MCF 10A (cell line): ENCODE measurements at regions not wholly inside any gene's neighbourhood (a gene's known extent, or its start where the extent isn't known, plus 50 kb on each side); places are given as distances from the start of the nearest gene placed in this dataset.

ENCODE experiments used
- BruUV-seq: library from RNA; stranded (reverse); fragments of 400-500 nt; replicated peaks from 2 replicates; lab custom pipeline; 2021; lab: Mats Ljungman, UMichigan
- CTCF ChIA-PET: fragments of 300-600 bp; sonication (Branson Sonifier 250); formaldehyde crosslinking; extraction: SDS; loops from one replicate; lab custom pipeline; 2021; ENCODE audit warnings: antibody characterized with exemption, inconsistent platforms; lab: Yijun Ruan, JAX
- POLR2A ChIA-PET: fragments of 300-600, 350-650 bp; sonication (Branson Sonifier 250); formaldehyde crosslinking; extraction: SDS; loops from one replicate; lab custom pipeline; 2020; ENCODE audit warnings: antibody characterized with exemption, inconsistent platforms; lab: Yijun Ruan, JAX
- DNase-seq: peaks from one replicate; pipeline ENCODE4 v3.0.0-alpha.2; 2018; ENCODE audit not compliant: unreplicated experiment
- H3K27ac Mint-ChIP-seq: one replicate; pipeline ENCODE4 v1.8.0; 2022; ENCODE audit warnings: mild to moderate bottlenecking, low read depth, mixed read lengths; ENCODE audit not compliant: unreplicated experiment
- H3K27me3 Mint-ChIP-seq: one replicate; pipeline ENCODE4 v1.8.0; 2022; ENCODE audit warnings: mixed read lengths; ENCODE audit not compliant: insufficient read depth, unreplicated experiment
- H3K36me3 Mint-ChIP-seq: one replicate; pipeline ENCODE4 v1.8.0; 2022; ENCODE audit warnings: mild to moderate bottlenecking, moderate library complexity, mixed read lengths; ENCODE audit not compliant: insufficient read depth, unreplicated experiment
- H3K4me1 Mint-ChIP-seq: one replicate; pipeline ENCODE4 v1.8.0; 2022; ENCODE audit warnings: mixed read lengths; ENCODE audit not compliant: insufficient read depth, unreplicated experiment
- H3K4me3 Mint-ChIP-seq: one replicate; pipeline ENCODE4 v1.8.0; 2022; ENCODE audit warnings: mild to moderate bottlenecking, moderate library complexity, mixed read lengths; ENCODE audit not compliant: unreplicated experiment
- H3K9me3 Mint-ChIP-seq: one replicate; pipeline ENCODE4 v1.8.0; 2022; ENCODE audit warnings: mixed read lengths; ENCODE audit not compliant: unreplicated experiment
- intact Hi-C: fragments of 100-400 bp; cut with micrococcal nuclease; formaldehyde crosslinking; loops from 2 replicates; pipeline ENCODE4 v1.14.1; 2022
- TF ChIP-seq, protein P1 (sequence below): fragments of 200-600 bp; IDR thresholded peaks from one replicate; pipeline ENCODE4 v1.8.0; 2022; ENCODE audit warnings: antibody characterized with exemption, mild to moderate bottlenecking; ENCODE audit not compliant: unreplicated experiment

DNA sequence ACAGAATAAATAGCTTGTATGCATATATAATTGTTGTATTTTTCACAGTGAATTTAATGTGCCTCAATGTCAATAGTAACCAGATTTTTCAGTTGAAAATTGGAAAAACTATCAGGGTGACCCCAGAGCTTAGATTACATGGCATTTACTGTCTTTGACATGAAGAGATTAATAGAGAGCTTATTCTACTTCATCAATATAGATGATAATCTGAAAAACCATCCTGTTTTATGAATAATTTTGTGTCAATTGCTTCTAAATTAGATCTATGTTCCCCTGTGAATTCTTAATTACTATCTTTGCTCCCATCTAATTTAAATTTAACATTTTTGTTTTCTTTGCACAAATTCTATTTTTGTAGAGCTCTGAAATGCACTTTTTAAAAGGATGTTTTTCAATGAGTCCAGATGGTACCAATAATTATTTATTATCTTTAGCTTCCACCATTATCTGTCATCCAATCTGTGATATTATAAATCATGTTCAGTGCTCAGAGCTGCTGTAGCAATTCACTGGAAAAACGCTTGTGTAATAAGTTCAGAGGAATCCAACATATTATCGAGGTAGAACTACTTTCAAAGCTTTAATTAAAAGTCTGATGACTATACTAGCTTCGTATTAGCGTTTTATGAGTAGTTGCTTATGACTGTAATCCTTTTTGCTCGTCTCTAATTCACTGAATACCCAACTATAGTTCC, 291.4 kb downstream of the JRKL start:
- H3K4me3 Mint-ChIP-seq = no peak overlapping the region
- H3K27me3 Mint-ChIP-seq = peaks cover 26% of the 10 kb centered on the region
- H3K9me3 Mint-ChIP-seq = no peaks in the 10 kb centered on the region
- ChIA-PET POLR2A (interaction anchor here (0.5 kb wide), 1 partner anchor 55 kb away, joined by 4 read pairs; no protein-coding TSS in a partner anchor), CTCF (no interaction called here)
- TF ChIP-seq, protein P1, sequence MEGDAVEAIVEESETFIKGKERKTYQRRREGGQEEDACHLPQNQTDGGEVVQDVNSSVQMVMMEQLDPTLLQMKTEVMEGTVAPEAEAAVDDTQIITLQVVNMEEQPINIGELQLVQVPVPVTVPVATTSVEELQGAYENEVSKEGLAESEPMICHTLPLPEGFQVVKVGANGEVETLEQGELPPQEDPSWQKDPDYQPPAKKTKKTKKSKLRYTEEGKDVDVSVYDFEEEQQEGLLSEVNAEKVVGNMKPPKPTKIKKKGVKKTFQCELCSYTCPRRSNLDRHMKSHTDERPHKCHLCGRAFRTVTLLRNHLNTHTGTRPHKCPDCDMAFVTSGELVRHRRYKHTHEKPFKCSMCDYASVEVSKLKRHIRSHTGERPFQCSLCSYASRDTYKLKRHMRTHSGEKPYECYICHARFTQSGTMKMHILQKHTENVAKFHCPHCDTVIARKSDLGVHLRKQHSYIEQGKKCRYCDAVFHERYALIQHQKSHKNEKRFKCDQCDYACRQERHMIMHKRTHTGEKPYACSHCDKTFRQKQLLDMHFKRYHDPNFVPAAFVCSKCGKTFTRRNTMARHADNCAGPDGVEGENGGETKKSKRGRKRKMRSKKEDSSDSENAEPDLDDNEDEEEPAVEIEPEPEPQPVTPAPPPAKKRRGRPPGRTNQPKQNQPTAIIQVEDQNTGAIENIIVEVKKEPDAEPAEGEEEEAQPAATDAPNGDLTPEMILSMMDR = no peak
- DNase-seq = no peak
- no peak overlapping the region for H3K27ac Mint-ChIP-seq
- H3K36me3 Mint-ChIP-seq = no peaks in the 10 kb centered on the region
- BruUV-seq = no TSS peak
- H3K4me1 Mint-ChIP-seq = no peaks in the 10 kb centered on the region
- intact Hi-C loops = no loop called here

DNA sequence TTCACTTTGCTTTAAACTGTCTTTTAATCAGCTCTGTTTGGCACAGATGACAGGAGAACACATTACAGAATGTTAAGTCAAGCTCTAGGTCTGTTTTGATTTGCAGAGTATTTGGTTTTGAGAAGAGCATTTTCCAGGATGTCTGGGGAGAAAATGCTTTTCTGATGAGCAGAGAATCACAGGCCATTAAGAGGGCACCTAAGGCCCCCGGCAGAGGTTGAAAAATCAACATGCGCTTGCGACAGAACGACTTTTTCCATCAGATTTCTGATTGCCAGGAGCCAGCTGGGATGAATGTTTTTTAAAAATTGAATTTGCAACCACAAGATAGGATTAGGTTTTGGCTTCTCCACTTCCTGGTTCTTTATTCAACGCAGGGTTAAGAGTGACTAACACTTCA, 304.5 kb downstream of the JRKL start:
- Mint-ChIP-seq H3K4me1 (no peaks in the 10 kb centered on the region), H3K27me3 (peaks cover 21% of the 10 kb centered on the region), H3K27ac (no peak overlapping the region), H3K4me3 (no peak overlapping the region), H3K9me3 (no peaks in the 10 kb centered on the region), H3K36me3 (no peaks in the 10 kb centered on the region)
- ChIA-PET POLR2A (no interaction called here), CTCF (no interaction called here)
- no TSS peak for BruUV-seq
- DNase-seq = no peak
- TF ChIP-seq, protein P1 = no peak
- intact Hi-C loops = no loop called here

- BruUV-seq = no TSS peak
- H3K4me1 Mint-ChIP-seq = no peaks in the 10 kb centered on the region
- TF ChIP-seq, protein P1 = no peak
- no peaks in the 10 kb centered on the region for H3K9me3 Mint-ChIP-seq
- no peak overlapping the region for H3K27ac Mint-ChIP-seq
- no peak for DNase-seq
- intact Hi-C loops = no loop called here
- H3K4me3 Mint-ChIP-seq = no peak overlapping the region
- POLR2A ChIA-PET = no interaction called here
- CTCF ChIA-PET = interaction anchor here (0.7 kb wide), 1 partner anchor 1918 kb away, joined by 3 read pairs; no protein-coding TSS in a partner anchor
- peaks cover 27% of the 10 kb centered on the region for H3K27me3 Mint-ChIP-seq
- no peaks in the 10 kb centered on the region for H3K36me3 Mint-ChIP-seq
These were observed 306.9 kb downstream of the JRKL start for GRCh38 chr11:96696731-96697130.

DNA sequence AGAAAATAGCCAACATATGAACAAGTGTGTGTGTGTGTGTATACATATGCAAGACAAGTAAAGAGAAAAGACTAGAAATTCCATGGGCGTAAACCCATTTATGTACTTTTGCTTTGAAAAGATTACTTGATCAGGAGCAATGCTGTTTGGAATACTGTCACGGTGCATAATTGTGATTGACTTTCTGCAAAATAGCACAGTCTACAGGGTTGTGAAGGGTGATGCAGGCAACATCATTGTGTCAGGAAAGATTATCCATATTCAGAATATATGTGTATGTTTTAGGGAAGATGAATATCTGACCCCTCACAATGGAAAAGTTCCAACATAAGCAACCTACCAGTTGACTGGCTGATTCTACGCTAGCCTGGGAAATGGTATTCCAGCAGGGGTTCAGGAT, 307.7 kb downstream of the JRKL start:
- ChIA-PET CTCF (interaction anchor here (0.7 kb wide), 1 partner anchor 44 kb away, joined by 3 read pairs; no protein-coding TSS in a partner anchor), POLR2A (no interaction called here)
- Mint-ChIP-seq H3K4me1 (no peaks in the 10 kb centered on the region), H3K9me3 (no peaks in the 10 kb centered on the region), H3K27me3 (peaks cover 25% of the 10 kb centered on the region), H3K4me3 (no peak overlapping the region), H3K27ac (no peak overlapping the region), H3K36me3 (no peaks in the 10 kb centered on the region)
- TF ChIP-seq, protein P1 = no peak
- intact Hi-C loops = no loop called here
- no peak for DNase-seq
- BruUV-seq = no TSS peak
